GM18499 (cell line): ENCODE measurements at regions not wholly inside any gene's neighbourhood (a gene's known extent, or its start where the extent isn't known, plus 50 kb on each side); places are given as distances from the start of the nearest gene placed in this dataset.
"Not testable (repeated sequence)": the region's sequence is repeated elsewhere in the genome, so short reads cannot be mapped to it uniquely, and the experiment has no call there.

ENCODE experiments used
- ATAC-seq: cut with Tn5 transposase; IDR thresholded peaks from one replicate; pipeline ENCODE4 v1.9.1; 2021; ENCODE audit warnings: moderate number of reproducible peaks; ENCODE audit not compliant: insufficient read depth, unreplicated experiment

DNA sequence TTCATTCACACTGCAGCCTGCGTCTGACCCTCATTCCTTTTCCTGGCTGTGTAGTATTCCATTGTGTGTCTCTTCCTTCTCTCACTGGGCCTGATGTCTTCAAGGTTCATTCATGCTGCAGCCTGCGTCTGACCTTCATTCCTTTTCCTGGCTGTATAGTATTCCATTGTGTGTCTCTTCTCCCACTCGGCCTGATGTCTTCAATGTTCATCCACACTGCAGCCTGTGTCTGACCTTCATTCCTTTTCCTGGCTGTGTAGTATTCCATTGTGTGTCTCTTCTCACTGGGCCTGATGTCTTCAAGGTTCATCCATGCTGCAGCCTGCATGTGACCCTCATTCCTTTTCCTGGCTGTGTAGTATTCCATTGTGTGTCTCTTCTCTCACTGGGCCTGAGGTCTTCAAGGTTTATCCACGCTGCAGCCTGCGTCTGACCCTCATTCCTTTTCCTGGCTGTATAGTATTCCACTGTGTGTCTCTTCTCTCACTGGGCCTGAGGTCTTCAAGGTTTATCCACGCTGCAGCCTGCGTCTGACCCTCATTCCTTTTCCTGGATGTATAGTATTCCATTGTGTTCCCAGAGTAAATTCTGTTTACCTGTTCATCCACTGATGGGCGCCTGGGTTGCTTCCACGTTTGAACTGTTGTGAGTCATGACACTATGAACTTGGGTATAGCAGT lies 191.0 kb downstream of the CRLF2 start:
- ATAC-seq = not testable (repeated sequence)

DNA sequence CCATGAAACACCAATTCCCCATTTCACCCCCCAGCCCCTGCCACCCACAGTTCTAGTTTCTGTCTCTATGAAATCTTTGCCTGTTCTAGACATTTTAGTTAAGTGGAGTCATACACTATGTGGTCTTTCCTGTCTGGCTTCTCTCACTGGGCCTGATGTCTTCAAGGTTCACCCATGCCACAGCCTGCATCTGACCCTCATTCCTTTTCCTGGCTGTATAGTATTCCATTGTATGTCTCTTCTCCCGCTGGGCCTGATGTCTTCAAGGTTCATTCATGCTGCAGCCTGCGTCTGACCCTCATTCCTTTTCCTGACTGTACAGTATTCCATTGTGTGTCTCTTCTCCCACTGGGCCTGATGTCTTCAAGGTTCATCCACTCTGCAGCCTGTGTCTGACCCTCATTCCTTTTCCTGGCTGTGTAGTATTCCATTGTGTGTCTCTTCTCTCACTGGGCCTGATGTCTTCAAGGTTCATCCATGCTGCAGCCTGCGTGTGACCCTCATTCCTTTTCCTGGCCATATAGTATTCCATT lies 191.7 kb downstream of the CRLF2 start:
- ATAC-seq = no peak

DNA sequence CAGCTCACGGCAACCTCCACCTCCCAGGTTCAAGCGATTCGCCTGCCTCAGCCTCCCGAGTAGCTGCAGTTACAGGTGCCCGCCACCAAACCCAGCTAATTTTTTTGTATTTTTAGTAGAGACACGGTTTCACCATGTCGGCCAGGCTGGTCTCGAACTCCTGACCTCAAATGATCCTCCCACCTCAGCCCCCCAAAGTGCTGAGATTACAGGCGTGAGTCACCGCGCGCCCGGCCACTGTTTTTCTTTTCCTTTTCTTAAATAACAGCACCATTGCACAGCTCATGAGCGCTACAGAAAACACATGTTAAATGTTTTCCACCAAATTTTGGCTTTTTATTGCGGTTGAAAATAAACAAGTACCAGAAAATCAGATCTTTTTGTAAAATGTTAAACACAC lies 195.5 kb downstream of the CRLF2 start:
- not testable (repeated sequence) for ATAC-seq

DNA sequence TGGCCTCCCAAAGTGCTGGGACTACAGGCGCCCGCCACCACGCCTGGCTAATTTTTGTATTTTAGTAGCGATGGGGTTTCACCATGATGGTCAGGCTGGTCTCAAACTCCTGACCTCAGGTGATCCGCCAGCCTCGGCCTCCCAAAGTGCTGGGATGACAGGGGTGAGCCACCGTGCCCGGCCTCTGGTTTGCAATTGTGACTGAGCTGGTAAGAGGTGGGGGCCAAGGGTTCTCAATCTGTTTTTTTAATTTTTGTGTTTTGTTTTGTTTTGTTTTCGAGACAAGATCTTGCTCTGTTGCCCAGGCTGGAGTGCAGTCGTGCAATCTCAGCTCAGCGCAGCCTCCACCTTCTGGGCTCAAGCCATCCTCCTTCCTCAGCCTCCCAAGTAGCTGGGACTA lies 196.2 kb downstream of the CRLF2 start:
- ATAC-seq = not testable (repeated sequence)

DNA sequence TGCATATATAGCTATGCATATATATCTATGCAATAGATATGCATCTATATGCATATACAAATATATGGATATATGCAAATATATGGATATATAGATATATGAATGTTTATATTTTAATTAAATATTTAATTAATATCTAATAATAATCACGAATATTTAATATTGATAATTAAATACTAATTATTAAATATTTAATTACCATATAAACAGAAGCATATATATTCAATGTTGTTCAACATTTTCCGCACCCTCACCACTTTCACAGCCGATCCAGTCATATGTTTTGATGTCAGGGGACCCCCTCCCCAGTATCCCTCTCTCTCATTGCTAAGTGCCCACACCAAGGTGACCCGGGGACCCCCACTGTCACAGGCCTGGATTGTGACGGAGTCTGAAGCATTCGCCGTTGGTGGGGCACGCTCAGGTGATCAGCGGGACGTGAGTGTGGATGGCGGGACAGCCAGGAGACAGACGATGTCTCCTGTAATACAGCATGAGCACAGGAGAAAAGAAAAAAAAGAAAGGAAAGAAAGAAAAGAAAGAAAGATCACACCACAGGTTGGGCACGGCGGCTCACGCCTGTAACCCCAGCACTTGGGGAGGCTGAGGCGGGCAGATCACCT lies 199.7 kb downstream of the CRLF2 start:
- ATAC-seq = no peak

DNA sequence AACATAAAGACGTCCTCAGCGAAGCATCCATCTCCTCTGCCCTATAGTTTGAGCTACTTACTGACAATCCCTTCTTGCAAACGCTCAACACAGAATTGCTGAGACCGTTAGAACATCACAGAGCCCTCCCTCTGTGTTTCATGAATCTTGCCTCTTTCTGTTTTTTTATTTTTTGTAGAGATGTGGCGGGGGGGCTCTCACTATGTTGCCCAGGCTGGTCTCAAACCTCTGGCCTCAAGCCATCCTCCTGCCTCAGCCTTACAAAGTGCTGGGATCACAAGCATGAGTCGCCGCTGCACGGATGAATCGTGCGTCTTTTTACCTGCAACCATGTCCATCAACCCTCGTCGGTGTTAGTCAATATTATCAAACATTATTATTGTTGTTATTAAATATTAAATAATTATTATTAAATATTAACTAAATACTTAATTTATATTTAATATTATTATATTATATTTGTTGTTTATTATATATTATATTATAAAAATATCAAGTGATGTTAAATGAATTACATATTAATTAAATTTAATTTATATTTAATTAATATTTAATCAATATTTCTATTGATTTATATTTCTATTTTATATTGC lies 200.7 kb downstream of the CRLF2 start:
- no peak for ATAC-seq

DNA sequence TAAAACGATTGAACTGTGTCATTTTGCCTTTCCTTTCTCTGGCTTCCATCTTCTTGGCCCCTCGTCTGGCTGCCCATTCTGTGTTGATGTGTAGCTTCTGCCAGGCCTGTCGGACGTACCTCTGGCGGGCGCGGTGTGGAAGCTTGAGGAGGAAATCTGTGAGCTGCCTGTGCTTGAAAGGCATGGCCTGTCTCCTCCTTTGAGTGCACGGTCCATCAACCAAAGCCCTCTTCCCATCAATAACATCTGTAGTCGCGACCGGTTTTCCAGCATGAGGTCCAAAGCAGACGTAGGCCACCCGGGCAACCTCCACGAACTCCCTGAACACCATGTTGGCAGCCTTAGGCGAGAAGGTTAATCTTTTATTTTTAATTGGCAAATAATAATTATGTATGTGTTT lies 202.7 kb downstream of the CRLF2 start:
- ATAC-seq = no peak

DNA sequence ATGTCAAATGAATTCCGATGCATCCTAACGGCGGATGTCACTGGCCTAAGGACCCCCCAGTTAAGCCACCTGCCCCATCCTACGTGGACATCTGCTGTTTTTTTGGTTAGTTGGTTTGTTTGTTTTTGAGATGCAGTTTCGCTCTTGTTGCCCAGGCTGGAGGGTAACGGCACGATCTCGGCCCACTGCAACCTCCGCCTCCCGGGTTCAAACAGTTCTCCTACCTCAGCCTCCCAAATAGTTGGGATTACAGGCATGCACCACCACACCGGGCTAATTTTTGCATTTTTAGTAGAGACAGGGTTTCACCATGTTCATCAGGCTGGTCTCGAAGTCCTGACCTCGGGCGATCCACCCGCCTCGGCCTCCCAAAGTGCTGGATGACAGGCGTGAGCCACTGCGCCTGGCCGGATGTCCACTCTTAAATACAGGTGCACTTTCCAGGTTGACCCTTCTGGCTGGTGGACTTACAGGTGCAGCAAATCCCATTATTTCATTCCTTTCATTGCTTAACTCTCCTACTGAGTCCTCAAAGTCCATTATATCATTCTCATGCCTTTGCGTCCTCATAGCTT lies 206.2 kb downstream of the CRLF2 start:
- ATAC-seq = no peak

DNA sequence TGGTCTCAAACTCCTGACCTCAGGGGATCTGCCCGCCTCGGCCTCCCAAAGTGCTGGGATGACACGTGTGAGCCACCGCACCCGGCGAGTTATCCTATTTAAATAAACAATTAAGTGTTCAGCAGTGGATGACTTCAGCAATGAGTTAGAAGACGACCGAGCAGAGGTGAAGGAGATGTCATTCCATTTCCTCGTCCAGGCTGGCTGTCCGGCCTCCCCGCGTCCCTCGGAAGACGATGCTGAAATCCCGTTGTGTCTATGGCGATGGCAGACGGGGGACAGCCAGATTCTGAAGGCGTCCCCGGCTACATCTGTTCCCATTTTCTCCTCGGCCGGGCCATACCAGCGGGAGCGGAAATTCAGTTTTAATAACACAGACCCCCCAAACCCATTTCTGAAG lies 209.8 kb downstream of the CRLF2 start:
- ATAC-seq = no peak

DNA sequence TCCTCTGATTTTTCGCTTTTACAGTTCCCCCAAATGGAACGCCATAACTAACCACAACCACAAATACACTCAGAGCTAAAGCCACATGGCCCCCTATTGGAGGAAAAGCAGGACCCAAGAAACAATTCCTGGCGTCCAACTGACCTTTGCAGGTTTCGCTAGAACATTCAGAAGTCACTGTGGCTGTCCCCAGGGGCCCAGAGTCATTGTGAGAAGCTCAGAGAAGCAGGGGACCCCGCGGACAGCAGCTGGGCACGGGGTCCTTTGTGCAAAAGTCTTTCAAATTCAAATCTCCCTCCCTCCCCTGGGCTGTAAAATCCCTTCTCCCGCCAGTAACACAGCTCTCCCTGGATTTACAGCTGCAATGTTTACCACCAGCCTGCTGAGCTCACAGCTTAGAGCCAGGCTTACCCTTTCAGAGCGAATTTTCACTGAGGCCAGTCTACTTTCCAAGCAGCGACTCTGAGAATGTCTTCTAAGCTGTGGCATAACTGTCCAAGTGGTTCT lies 214.8 kb downstream of the CRLF2 start:
- no peak for ATAC-seq

DNA sequence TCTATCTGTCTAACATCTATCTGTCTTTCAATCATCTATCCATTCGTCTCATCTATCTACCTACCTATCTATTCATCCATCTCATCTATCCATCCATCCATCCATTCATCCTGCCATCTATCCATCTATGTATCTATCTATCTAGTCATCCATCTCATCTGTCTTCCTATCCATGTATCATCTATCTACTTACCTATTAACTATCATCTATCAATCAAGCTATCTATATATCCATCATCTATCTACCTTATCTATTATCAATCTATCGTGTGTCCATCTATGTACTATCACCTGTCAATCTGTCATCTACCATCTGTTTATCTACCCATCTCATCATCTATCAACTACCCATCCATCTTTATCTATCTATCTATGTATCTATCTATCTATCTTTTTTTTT lies 217.7 kb downstream of the CRLF2 start:
- no peak for ATAC-seq

DNA sequence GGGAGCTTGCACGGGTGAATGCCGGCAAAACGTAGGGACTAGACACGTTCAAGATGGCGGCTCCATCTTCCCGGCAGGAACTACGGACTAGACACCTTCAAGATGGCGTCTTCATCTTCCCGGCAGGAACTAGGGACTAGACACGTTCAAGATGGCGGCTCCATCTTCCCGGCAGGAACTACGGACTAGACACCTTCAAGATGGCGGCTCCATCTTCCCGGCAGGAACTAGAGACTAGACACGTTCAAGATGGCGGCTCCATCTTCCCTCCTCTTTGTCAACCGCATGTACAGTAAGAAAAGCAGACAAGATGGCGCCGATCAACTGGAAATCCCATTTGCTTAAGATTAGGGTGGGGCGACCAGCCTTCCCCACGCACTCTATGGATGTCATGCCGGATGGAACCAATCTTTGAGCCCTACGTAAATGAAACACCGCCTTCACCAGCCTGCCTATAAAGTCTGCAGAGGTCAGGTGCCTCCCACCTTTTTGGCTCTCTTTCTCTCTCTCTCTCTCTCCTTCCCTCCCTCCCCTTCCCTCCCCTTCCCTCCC lies 222.4 kb downstream of the CRLF2 start:
- peak; percentile 95 for ATAC-seq

DNA sequence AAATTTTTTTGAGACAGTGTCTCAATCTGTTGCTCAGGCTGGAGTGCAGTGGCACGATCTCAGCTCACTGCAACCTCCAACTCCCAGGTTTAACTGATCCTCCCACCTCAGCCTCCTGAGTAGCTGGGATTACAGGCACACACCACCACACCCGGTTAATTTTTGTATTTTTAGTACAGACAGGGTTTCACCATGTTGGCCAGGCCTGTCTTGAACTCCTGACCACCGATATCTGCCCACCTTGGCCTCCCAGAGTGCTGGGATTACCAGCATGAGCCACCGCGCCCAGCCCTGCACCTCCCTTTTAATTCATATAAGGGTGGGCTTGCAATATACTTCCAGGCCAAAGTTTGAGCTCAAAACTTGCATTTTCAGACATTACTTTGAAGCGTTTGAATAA lies 223.9 kb downstream of the CRLF2 start:
- ATAC-seq = not testable (repeated sequence)

DNA sequence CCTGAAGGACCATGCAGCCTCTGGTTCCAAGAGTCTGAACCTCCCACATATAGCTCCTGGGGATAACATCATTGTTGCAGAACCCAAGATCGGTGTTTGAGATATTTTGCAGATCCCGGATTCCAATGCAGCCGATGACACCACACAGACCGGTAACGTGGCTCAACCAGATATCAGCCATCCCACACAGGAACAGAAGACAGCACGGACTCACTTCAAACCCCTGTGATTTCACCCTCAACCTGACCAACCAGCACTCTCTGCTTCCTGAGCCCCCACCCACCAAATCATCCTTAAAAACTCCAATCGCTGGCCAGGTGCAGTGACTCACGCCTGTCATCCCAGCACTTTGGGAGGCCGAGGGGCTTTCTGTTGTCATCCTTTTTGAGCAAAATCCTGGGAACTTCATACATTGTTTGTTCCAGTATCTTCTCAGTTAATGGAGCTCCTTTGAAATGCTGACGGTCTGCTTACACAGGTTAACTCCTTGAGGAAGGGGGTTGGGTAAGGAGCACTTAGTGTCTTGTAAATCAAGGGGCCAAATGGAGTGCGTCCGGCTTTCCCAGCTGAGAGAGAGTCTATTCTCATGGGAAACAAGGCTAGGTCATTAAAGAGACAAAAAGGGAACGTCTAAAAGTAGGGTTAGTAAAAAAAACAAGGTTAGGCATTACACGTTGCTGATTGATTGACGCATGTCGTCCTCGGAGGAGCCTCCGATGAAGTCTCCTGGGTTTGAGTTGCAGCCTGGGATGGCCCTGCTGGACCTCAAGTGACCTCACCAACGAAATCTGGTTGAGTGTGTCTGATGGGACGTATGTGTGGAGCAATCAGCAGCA lies 230.4 kb downstream of the CRLF2 start:
- no peak for ATAC-seq

DNA sequence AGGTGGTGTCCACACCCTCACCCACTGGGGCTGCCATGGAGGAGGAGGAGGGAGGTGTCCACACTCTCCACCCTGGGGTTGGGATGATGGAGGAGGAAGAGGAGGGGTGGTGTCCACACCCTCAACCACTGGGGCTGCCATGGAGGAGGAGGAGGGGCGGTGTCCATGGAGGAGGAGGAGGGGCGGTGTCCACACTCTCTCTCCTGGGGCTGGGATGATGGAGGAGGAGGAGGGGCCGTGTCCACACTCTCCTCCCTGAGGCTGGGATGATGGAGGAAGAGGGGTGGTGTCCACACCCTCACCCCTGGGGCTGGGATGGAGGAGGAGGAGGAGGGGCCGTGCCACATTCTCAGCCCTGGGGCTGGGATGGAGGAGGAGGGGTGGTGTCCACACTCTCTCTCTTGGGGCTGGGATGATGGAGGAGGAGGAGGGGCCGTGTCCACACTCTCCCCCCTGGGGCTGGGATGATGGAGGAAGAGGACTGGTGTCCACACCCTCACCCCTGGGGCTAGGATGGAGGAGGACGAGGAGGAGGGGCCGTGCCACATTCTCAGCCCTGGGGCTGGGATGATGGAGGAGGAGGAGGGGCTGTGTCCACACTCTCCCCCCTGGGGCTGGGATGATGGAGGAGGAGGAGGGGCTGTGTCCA lies 231.7 kb downstream of the CRLF2 start:
- no peak for ATAC-seq

DNA sequence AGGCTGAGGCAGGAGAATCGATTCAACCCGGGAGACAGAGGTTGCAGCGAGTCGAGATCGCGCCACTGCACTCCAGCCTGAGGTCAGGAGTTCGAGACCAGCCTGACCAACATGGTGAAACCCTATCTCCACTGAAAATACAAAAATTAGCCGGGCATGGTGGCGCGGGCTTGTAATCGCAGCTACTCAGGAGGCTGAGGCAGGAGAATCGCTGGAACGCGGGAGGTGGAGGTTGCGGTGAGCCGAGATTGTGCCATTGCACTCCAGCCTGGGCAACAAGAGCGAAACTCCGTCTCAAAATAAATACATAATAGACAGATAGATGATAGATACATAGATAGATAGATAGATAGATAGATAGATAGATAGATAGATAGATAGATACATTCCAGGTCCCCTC lies 233.3 kb downstream of the CRLF2 start:
- not testable (repeated sequence) for ATAC-seq

DNA sequence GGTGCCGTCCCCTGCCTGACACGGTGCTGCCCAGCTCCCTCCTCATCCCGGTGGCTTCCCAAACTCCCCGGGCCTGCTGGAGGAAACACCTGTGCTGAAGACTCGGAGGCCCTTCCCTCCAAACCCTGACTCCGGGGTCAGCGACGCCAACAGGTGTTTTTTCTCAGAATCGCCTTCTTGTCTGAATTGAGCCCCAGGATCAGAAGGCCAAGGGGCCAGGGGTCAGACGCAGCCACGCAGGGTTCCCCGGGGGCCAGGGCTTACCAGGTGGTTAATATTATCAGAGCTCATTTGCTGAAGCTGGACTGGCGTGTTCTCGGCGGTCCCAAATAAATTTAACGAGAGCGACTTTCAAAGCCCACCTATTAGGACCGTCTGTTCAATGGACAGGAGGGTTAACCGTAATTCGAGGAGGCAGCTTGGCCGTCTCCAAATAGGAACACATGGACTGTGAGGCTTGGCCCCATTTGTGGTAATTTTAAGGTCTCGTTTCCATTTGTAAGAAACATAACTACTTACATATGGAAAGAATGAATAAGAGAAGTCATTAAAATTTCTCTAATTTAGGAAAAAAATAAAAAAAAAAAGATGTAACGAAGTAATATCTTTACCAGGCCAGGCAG lies 239.3 kb downstream of the CRLF2 start:
- ATAC-seq = no peak

DNA sequence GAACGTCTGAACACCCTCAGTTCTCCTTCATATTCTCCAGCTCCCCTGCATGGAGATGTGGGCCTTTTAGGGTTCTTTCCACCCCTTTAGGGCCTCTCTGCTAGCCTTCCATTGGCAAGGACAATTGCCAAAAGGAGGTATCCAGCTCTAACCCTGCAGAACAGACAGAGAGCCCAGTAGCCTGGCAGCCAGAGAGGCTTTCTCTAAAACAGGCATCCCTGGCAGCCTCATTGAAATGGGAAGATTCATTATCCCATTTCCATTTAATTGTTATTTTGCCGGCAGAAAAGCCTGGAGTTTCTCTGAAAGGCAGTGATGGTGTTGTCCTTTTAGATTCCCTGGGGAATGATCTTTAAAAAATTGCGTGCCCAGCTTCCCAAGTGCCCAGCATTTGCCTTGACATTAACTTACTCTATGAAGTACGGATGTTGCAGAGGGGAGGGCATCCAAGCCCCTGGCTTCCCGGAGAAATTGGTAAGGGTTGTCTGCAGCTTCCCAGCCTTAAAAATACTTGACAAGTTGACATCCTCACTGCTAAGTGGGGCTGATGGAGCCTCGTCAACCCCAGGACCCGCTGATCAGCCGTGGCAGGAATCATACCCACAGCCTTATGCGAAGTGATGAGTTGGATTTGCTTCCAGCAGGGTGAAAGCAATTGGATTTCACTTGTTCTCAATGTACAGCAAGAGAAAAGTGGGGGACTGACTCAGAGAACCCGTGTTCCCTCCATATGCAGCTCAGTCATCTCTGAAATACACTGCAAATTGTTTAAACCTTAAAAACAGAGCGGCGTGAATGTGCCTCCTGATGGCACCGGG lies 244.1 kb downstream of the CRLF2 start:
- no peak for ATAC-seq
